ENCODE measurements at regions not wholly inside any gene's neighbourhood (a gene's known extent, or its start where the extent isn't known, plus 50 kb on each side); places are given as distances from the start of the nearest gene placed in this dataset.

DNA sequence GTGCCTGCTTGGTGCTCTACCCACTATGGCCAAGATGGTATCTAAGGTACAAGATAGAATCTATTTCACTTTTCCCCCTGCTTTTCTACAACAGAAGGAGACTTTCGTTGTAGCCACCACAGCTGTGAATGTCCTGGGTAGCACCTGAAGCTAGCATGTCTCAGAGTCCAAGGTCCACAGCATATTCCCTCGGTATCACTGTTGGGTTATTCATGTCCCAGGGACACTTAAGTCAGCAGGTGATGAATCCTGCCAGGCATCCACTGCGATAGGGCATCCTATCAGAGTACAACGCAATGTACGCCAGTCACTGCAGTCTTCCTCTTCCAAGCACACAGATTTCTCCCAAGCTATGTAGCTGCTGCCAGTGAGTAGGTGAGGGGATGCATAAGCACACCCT is 129.1 kb upstream of the LINC00305 start:
- no peaks in the 10 kb centered on the region for H3K36me3 ChIP-seq (replicated peaks; ENCODE audit: insufficient read depth, low read depth)
- H4K20me1 ChIP-seq (ENCODE audit: insufficient read depth, poor library complexity, severe bottlenecking), result no peaks in the 10 kb centered on the region
- no peaks in the 10 kb centered on the region for H3K79me2 ChIP-seq
- no peak for TF ChIP-seq EZH2 (IDR thresholded peaks at IDR 0.05; ENCODE audit: borderline replicate concordance)
- no peak for TF ChIP-seq EZH2phosphoT487 (IDR thresholded peaks at IDR 0.05; ENCODE audit: low read depth, severe bottlenecking, unreplicated experiment)
- TF ChIP-seq, protein P1, sequence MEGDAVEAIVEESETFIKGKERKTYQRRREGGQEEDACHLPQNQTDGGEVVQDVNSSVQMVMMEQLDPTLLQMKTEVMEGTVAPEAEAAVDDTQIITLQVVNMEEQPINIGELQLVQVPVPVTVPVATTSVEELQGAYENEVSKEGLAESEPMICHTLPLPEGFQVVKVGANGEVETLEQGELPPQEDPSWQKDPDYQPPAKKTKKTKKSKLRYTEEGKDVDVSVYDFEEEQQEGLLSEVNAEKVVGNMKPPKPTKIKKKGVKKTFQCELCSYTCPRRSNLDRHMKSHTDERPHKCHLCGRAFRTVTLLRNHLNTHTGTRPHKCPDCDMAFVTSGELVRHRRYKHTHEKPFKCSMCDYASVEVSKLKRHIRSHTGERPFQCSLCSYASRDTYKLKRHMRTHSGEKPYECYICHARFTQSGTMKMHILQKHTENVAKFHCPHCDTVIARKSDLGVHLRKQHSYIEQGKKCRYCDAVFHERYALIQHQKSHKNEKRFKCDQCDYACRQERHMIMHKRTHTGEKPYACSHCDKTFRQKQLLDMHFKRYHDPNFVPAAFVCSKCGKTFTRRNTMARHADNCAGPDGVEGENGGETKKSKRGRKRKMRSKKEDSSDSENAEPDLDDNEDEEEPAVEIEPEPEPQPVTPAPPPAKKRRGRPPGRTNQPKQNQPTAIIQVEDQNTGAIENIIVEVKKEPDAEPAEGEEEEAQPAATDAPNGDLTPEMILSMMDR (IDR thresholded peaks at IDR 0.05; ENCODE audit: poor library complexity), result no peak
- WGBS (ENCODE audit: low lambda C conversion rate, missing lambda C conversion rate), result 94% methylated on average over 5 of the region's 5 CpGs
- H3K27ac ChIP-seq, result no peak overlapping the region
- no peak overlapping the region for H3K4me2 ChIP-seq
- H3K27me3 ChIP-seq, result no peaks in the 10 kb centered on the region
- H3K4me1 ChIP-seq (ENCODE audit: insufficient read depth), result peaks cover 6% of the 10 kb centered on the region
- H3K4me3 ChIP-seq, result no peak overlapping the region
- H3K9me3 ChIP-seq (ENCODE audit: low read depth), result no peaks in the 10 kb centered on the region
- H2AFZ ChIP-seq, result no peak overlapping the region
- no peak for DNase-seq (ENCODE audit: low spot score)
- H3K9me2 ChIP-seq (replicated peaks; ENCODE audit: insufficient read depth), result no peaks in the 10 kb centered on the region

DNA sequence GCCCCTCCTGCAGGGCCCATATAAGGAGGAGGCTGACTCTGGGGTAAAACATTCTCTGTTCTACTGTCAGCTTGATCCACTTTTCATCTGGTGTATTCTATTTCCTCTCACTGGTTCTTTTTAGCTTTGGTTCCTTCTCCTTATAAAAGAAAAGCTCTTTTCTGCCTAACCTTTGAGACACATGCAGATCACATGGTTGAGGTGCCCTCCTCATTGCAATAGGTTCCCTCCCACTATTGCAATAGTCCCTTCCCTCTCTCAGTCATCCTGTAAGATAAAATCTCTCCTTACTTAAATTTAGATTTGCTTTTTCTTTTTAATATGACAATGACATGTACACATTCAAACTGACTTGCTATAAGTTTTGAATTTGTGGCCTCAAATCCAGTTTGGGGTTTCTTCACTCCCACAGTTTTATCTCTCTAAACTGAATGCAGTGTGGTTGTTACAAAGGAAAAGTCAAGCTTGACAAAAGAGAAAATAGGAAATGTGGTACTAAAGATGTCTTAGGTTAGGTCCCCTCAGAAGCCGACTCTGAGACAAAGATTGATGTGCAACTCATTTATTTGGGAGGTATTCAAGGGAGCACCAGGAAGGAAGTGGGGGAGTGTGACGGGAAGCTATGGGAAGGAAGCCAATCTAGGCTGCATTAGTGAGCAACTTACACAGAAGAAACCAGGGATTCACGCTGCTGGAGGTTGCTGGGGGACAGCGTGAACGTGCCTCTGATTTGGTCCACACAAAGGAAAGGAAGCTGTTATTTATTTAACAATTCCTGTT is 127.6 kb upstream of the LINC00305 start:
- 92% methylated on average over 5 of the region's 5 CpGs for WGBS (ENCODE audit: low lambda C conversion rate, missing lambda C conversion rate)
- no peaks in the 10 kb centered on the region for H3K9me3 ChIP-seq (ENCODE audit: low read depth)
- no peaks in the 10 kb centered on the region for H3K79me2 ChIP-seq
- H3K27me3 ChIP-seq, result no peaks in the 10 kb centered on the region
- H3K4me2 ChIP-seq, result no peak overlapping the region
- H3K9me2 ChIP-seq (replicated peaks; ENCODE audit: insufficient read depth), result no peaks in the 10 kb centered on the region
- H3K4me3 ChIP-seq, result no peak overlapping the region
- DNase-seq (ENCODE audit: low spot score), result no peak
- H3K27ac ChIP-seq, result peak overlapping the region; percentile 89
- H3K36me3 ChIP-seq (replicated peaks; ENCODE audit: insufficient read depth, low read depth), result no peaks in the 10 kb centered on the region
- H2AFZ ChIP-seq, result no peak overlapping the region
- peaks cover 6% of the 10 kb centered on the region for H3K4me1 ChIP-seq (ENCODE audit: insufficient read depth)
- H4K20me1 ChIP-seq (ENCODE audit: insufficient read depth, poor library complexity, severe bottlenecking), result no peaks in the 10 kb centered on the region
- no peak for TF ChIP-seq EZH2phosphoT487 (IDR thresholded peaks at IDR 0.05; ENCODE audit: low read depth, severe bottlenecking, unreplicated experiment)
- no peak for TF ChIP-seq EZH2 (IDR thresholded peaks at IDR 0.05; ENCODE audit: borderline replicate concordance)
- TF ChIP-seq, protein P1 (IDR thresholded peaks at IDR 0.05; ENCODE audit: poor library complexity), result no peak

DNA sequence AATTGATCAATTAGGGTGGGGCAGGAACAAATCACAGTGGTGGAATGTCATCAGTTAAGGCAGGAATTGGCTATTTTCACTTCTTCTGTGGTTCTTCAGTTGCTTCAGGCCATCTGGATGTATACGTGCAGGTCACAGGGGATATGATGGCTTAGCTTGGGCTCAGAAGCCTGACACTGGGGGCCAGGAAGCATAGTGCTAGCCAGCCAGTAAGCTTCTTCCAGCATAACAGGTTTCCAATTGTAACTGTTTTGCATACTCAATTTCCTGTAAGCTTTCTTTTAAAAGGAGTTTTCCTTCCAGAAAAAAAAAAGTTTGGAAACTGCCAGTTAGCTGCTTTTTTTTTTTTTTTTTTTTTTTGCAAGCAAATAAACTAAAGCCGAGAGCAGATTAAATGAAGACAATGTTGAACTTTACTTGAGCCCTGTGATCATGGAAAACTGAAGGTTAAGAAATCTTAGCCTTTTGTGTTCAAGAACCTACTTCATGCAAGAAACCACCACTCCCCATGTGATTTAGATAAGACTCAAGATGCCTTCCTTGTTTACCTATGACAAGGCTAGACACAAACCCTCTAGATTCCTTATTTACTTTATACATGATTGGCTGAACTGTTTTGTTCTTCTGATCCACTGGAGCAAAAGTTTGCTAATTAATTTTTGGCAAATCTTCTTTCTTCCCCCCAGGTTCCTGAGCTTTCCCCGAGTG is 126.9 kb upstream of the LINC00305 start:
- DNase-seq (ENCODE audit: low spot score), result no peak
- Histone ChIP-seq H3K4me1 (ENCODE audit: insufficient read depth) (peaks cover 6% of the 10 kb centered on the region), H3K27ac (peak overlapping the region; percentile 89), H4K20me1 (ENCODE audit: insufficient read depth, poor library complexity, severe bottlenecking) (no peaks in the 10 kb centered on the region), H3K79me2 (no peaks in the 10 kb centered on the region), H3K9me2 (replicated peaks; ENCODE audit: insufficient read depth) (no peaks in the 10 kb centered on the region), H3K27me3 (no peaks in the 10 kb centered on the region), H3K36me3 (replicated peaks; ENCODE audit: insufficient read depth, low read depth) (no peaks in the 10 kb centered on the region), H3K4me2 (no peak overlapping the region), H3K4me3 (no peak overlapping the region), H2AFZ (no peak overlapping the region), H3K9me3 (ENCODE audit: low read depth) (no peaks in the 10 kb centered on the region)
- no peak for TF ChIP-seq EZH2phosphoT487 (IDR thresholded peaks at IDR 0.05; ENCODE audit: low read depth, severe bottlenecking, unreplicated experiment)
- TF ChIP-seq EZH2 (IDR thresholded peaks at IDR 0.05; ENCODE audit: borderline replicate concordance), result no peak
- TF ChIP-seq, protein P1 (IDR thresholded peaks at IDR 0.05; ENCODE audit: poor library complexity), result no peak
- WGBS (ENCODE audit: low lambda C conversion rate, missing lambda C conversion rate), result 79% methylated on average over 3 of the region's 3 CpGs

All from hepatocyte (in vitro differentiated cells).